GM18858 (cell line): ENCODE measurements at regions not wholly inside any gene's neighbourhood (a gene's known extent, or its start where the extent isn't known, plus 50 kb on each side); places are given as distances from the start of the nearest gene placed in this dataset.
"Not testable (repeated sequence)": the region's sequence is repeated elsewhere in the genome, so short reads cannot be mapped to it uniquely, and the experiment has no call there.

ENCODE experiments used
- ATAC-seq: cut with Tn5 transposase; IDR thresholded peaks from one replicate; pipeline ENCODE4 v1.9.1; 2021; ENCODE audit not compliant: unreplicated experiment

DNA sequence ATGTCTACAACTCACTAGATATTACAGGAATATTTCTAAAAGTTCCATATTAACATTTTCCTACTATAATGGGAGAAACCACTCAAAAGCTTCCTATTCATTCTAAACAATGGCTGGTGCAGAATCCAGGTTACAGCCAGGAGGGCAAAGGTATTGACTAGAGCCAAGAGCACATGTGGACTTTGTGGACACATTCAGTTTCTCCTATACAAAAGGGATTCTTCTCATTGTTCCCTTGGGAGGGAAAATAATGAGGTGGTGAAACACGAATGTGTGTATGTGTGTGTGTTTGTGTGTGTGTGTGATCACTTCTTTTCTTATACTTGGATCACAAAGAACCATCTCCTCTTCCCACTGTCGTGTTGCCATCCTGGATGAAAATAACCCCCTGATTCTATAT lies 1000.0 kb downstream of the ADGRL2 start:
- no peak for ATAC-seq

DNA sequence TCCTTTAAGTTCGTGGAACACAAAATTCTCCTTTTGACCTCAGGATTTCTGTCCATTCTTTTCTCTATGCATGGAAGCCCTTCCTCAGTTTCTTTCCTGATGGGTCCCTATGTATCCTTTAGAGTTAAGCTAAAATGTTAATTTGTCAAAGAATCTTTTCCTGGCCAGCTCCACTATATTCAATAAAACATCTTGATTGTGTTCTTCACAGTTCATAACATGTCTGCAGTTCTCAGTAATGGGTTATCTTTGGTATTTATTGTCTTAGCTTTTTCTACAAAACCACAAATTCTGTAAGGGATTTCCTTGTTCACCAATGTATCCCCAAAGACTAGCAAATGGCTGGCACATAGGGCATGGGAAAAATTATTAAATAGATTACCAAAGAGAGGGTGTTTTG lies 998.5 kb downstream of the ADGRL2 start:
- no peak for ATAC-seq

DNA sequence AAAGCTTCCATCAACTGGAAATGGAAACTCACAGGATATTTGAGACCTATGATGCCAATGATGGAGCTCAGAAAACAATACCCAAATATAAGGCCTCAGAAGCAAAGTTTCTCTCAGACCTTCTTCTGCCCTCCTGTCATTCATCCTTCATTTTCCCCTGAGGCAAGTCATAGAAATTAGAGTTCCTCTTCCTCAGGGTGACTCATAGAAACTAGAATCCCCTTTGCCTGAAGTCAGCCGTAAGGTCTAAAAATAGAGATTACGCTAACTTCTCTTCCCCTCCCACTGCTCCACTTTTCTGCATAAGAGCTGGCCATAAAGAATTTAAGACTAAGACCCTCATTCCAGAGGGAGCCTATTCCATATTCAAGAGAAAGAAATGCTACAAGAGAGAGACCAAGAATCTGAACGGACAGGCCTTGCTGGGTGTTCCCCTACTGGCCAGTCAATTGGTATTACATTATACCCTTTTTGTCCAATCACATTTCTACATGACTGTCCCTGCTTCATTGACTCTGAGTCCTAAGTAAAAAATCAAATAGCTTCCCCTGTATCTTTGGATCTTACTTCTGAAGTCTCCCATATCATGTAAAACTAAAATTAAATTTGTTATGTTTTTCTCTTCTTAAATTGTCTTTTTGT lies 994.9 kb downstream of the ADGRL2 start:
- ATAC-seq, result no peak

DNA sequence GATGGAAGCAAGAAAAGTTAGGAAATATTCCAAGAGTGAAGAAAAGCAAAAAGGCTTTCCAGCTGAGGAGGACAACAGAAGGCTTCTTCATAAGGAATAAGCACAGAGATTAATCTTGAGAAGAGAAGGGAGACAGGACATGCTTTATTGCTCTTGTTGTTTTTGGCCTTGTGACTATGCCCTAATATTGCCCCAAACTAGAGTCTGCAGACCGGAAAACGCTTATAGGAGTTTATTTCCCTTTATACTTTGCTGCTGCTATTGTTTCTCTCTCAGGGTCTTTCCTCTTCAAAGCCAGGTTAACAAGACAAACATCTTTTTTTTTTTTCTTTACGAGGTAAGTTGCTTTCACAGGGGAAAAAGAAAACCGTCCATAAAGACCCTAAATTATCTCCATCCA lies 991.4 kb downstream of the ADGRL2 start:
- ATAC-seq, result no peak

DNA sequence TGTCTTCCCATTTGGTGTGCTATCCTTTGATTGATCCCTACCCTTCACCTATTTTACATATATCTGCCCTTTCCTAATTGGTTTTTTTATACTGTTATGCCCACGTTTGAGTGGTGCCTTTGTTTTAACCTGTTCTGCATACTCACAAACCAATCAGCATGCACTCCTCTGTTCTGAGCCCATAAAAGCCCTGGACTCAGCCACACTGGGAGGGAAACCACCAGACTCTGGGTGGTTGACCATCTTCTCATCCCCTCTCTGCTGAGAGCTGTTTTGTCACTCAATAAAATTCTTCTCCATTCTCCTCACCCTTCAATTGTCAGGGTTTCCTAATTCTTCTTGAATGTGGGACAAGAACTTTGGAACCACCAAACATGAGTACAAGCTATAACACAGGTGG lies 989.8 kb downstream of the ADGRL2 start:
- ATAC-seq, result no peak

DNA sequence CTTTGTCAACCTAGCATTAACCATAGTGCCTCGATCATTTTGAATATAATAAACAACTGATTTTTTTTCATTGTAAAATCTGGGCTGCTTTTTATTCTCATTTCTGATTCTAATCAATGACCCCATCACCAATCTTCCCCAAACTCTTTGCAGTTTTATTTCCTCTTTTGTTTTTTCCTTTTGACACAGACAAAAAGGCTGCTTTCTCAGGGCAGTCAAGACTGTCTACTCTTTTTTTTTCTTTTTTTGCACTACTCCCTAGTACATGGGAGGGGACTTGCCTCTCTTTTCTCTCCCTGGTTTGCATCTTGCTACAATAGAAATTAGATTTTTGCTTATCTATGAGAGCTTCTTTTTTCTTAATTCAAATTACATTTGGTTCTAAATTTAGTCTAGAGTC lies 987.9 kb downstream of the ADGRL2 start:
- no peak for ATAC-seq

DNA sequence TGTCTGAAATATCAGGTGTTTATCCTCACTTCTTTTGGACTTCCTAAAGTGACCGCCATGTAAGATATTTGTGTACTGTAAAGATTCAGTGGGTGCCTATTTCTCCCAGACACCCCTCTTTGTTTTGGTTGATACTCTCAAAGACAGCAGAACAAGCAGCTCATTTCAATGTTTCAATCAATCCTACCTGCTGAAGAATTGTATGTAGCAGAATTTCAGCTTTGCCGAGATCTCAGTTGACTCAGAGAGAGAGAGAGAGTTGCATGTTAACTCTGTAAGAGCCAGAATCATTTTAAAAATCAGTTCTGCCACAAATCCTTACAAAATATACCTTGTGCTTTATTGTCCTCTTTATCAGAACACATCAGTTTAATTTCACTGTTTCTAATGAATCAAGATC lies 987.3 kb downstream of the ADGRL2 start:
- no peak for ATAC-seq

DNA sequence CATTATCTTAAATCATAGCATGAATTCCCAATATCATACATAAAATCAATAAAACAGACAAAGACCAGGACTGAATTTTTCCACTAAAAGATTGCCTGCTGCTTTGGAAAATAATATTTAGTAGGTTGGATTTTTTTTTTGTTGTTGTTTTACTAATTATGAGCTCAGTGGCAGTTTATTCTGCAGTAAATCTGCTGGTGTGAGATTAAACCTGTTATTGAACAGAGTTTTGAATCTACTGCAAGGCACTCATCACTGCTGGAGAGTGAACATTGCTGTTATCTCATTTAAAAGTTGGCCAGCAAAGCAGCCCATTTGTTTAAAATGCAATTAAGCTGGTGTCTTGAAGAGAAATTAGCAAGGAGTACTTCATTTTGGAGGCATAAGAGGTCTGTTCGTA lies 986.1 kb downstream of the ADGRL2 start:
- ATAC-seq, result no peak

DNA sequence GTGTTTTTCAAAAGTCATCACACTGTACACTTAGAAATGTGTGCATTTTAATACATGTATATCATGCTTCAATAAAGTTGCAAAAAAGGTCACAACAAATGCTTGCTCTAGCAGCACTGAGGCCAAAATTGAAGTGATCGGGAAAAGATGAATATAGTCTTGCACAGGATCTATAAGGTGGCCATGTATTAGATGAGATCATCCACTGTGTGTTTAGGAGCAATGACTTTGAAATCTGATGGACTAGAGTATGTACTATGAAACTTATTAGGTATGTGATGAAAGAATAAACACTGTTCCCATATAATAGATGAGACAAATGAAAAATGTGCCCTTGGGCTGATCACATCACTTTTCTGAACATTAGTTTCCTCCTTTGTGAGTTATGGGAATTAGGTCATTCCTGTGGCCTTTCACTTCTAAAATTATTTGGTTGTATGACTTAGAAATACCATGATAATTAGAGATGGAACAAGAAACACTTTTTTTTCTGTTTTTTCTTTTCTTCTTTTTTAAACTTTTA lies 984.6 kb downstream of the ADGRL2 start:
- no peak for ATAC-seq

DNA sequence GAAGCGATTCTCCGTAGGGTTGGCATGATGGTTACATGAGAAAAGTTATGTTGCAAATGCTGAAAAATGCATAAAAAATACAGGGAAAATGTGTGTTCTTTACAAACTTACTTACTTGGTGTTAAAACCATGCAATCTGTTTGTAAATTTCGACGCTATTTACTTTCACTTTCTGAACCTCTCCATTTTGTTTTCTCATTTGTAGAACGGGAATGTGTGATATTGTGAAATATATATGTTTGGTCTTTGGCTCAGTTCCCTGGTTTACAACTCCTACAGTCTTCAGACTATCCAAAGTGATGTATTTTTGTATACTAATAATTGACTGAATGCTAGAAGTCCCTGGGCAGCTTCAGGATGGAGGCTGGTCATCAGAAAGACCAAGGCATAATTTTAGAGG lies 982.3 kb downstream of the ADGRL2 start:
- no peak for ATAC-seq

DNA sequence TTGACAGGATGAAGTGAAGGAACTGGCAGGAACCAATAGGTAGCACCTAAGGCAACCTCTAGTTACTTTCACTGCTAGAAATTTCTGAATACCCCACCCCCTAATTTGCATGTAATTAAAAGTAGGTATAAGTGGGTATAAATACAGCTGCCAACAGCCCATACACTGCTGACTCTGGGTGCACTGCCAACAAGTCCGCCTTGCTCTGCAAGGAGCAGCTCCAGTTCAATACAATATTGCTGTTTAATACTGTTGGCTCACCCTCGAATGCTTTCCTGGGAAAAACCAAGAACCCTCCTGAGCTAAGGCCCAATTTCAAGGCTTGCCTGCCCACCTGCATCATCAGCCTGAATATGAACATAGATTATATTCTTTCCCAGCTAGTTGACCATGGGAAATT lies 981.9 kb downstream of the ADGRL2 start:
- no peak for ATAC-seq

DNA sequence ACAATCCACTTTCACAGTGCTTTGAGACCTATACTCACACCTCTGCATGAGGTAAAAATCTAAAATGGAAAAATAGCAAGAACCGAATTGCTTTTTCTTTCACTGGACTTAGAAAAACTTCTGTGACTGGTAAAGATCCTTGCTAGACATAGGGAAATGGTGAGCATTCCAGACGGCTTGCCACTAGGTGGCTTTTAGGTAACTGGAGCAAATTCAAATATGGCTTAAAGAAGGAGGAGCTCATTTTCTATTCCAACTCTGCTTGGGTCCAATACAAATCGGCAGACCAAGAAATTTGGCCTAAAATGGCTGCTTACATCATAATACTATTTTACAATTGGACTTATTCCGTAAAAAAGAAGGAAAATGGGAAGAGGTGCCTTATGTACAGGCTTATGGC lies 977.9 kb downstream of the ADGRL2 start:
- no peak for ATAC-seq

DNA sequence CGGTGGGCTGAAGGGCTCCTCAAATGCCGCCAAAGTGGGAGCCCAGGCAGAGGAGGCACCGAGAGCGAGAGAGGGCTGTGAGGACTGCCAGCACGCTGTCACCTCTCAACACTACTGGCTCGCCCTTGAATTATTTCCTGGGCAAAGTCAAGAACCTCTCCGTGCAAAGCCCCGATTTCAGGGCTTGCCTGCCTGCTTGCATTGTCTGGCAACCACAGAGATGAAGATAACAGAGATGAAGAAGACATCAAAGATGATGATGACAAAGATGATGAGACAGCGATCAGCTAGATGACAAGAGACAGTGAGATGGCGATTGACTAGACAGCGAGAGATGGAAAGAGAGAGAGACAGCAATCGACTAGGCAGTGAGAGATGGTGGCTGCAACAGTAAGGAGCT lies 976.5 kb downstream of the ADGRL2 start:
- ATAC-seq, result no peak

DNA sequence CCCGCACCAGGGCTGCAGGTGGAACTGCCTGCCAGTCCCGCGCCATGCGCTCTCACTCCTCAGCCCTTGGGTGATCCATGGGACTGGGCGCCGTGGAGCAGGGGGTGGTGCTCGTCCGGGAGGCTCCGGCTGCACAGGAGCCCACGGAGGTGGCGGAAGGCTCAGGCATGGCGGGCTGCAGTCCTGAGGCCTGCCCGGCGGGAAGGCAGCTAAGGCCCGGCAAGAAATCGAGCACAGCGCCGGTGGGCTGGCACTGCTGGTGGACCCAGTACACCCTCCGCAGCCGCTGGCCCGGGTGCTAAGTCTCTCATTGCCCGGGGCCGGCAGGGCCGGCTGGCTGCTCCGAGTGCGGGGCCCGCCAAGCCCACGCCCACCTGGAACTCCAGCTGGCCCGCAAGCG lies 976.0 kb downstream of the ADGRL2 start:
- not testable (repeated sequence) for ATAC-seq

DNA sequence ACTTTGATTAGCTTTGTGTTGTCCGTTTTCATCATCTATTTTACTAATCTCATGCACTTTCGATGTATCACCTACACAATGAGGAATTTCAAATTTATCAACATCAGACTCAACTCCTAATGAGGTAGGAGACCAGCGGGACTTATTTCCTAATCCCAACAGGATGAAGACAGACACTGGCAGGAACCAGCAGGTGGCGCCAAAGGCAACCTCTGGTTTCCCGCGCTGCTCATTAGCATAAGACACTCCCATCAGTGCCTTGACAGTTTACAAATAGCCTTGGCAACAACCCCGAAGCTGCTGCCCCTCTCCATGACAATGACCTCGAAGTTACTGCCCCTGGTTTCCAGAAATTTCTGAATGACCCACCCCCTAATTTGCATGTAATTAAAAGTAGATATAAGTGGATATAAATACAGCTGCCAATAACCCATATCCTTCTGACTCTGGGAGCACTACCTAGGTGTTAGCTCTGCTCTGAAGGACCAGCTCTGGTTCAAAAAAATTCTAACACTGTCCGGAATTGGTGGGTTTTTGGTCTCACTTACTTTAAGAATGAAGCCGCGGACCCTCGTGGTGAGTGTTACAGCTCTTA lies 974.8 kb downstream of the ADGRL2 start:
- no peak for ATAC-seq

DNA sequence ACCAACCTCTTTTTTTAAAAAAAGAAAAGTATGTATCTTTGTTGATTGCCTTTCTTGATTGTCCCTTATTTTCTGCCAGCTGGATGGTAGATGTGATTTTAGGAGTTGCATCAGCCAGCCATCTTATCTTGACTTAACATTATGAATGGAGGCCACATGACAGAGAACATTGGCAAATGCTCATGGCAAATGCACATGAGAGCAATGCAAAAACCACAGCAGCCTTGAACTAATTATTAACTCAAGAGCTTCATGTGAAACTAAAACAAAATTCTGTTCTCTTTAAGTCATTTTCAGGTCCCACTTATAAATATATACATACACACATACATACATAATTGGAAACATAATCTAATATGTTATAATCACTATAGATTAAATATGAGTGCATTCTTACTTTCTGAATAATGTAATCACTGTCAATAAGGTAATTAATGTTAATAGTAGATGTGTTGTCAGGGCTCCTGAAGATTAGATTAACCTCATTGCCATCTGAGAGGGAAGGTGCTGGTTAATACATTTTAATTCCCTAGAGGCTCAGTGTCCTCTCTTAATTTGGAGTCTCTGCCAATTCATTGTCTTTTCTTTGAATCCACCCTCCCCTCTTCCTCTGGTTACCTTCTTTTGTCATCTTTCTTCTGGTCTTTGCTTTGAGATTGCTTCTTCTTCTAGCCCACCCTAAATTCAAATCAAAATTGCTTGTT lies 962.2 kb downstream of the ADGRL2 start:
- ATAC-seq, result peak; percentile 68

DNA sequence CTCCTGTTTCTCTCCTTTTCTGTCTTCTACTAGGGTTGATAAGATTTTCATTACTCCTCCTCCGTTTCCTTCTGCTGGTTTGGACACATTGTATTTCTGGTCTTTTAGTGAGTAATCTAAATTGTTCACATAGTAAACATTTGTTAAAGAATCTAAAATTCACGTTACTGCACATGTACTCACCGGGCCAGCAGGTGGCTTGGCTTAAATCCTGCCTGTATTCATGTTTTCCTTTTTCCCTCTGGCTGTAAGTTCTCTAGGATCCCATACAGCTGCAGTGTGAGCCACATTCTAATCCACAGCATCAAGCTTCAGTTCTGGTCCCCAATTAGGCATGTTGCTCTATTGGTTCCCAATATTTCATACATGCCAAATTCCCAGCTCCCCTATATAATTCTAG lies 958.3 kb downstream of the ADGRL2 start:
- ATAC-seq, result no peak

DNA sequence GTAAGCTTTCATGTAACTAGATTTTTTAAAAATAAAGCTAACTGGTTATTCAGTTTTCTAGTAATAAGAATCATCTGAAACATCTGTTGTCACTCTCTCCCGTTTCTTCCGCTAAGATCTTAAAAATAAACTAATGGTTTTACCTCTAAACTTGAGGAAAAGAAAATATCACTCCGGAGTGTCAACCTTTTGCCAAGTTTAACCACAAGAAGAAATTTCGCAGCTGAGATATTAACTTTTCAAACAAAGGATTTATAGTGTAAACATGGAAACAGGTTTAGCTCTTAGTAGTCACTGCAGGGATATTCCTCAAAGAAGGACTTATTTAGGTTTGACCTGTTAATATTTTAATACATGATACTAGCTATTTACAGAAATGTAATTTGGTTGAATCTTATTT lies 954.9 kb downstream of the ADGRL2 start:
- no peak for ATAC-seq

DNA sequence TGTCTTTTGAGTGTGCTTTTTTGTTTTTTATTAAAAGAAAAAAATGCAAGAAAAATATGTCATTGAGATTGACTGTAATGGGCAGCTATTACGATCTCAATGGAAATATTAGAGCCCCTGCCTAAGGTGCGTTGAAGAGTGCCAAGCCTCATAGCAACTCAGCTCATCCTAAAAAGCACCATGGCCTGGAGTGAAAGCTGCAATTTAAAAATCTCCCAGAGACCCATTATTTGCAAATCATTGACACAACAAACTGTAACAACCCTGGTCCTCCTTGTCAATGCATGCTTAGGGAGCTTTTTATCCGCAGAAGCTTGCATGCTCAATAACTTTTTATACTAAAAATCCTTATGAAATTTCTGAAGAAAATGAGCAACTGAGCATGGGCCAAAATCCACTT lies 954.5 kb downstream of the ADGRL2 start:
- no peak for ATAC-seq

DNA sequence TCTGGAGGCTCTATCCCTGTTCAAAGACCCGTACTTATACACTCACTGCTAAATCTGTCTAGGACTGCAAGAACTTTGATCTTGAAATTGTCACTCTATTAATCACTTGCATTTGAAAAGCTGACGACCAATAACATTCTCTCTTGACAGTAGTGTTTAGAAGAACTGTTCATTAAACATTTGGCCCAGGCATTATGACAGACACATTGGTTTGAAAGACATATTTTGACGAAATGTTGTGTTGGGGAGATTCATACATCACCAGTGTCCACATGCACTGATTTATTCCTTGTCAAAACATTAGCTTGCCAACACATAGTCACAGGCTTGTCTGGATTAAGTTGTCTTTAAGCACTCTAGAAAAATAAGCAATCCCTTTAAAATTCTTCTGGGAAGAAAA lies 951.3 kb downstream of the ADGRL2 start:
- no peak for ATAC-seq

DNA sequence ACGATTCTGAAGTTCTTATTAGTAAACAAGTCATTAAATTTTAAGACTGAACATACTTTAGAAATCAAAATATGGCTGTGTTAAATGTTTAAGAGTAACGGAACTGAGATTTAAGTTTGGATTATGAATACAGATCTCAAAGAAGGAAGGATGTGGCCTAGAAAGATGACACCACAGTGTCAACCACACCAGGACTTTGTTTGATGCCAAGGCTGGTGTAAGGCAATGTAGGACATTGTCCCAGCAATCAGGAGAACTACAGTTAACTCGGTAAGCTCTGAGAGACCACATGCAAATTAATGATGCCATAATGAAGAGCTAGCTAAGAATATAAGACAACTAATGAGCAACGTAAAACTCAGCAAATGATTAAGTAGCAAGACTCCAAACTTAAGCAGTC lies 932.9 kb downstream of the ADGRL2 start:
- no peak for ATAC-seq

DNA sequence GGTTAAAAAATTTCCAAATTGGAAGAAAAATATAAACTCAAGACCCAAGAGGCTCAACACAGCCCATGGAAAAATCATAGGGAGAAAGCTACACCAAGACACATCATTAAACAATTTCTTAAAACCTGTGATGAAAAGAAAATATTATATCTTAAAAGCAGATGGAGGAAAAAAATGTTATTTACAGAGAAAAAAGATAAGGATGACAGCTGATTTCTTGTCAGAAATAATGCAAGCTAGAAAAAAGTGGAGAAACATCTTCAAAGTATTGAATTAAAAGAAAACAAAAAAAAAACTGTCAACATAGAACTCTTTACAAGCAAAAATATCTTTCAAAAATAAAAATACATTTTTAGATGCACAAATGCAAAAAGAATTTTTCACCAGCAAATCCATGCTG lies 930.5 kb downstream of the ADGRL2 start:
- ATAC-seq, result no peak
